Natural killer cell treated with Interleukin-12 subunit alpha and Interleukin-12 subunit beta and Interleukin-15 and Interleukin-18, amount 100 ng/mL, for 72 hours (primary cell): ENCODE measurements at regions not wholly inside any gene's neighbourhood (a gene's known extent, or its start where the extent isn't known, plus 50 kb on each side); places are given as distances from the start of the nearest gene placed in this dataset.
"Not testable (repeated sequence)": the region's sequence is repeated elsewhere in the genome, so short reads cannot be mapped to it uniquely, and the experiment has no call there.

Source experiments
- ATAC-seq, 2 donors: fragments of 150-1000 bp; cut with Tn5 transposase in 1 of 2; sonication (Bioruptor Pico), chemical (Tn5 transposase) in 1 of 2; 2 replicates each; pipeline ENCODE4 v1.10.0; 2021
- DNase-seq: peaks from one replicate; pipeline ENCODE4 v3.0.0; 2022; ENCODE audit warnings: low spot score
- H3K27ac Mint-ChIP-seq, 2 donors: 1 replicate in 1 of 2; 2 replicates in 1 of 2; pipeline ENCODE4 v1.8.0; 2022; ENCODE audit warnings: mixed read lengths in 2 of 2, mild to moderate bottlenecking in 1 of 2, moderate library complexity in 1 of 2
- H3K27me3 Mint-ChIP-seq, 2 donors: 1 replicate in 1 of 2; 2 replicates in 1 of 2; pipeline ENCODE4 v1.8.0; 2022; ENCODE audit warnings: mixed read lengths in 2 of 2
- H3K36me3 Mint-ChIP-seq: one replicate; pipeline ENCODE4 v1.8.0; 2022; ENCODE audit warnings: mixed read lengths
- H3K4me1 Mint-ChIP-seq, 2 donors: 1 replicate in 1 of 2; 2 replicates in 1 of 2; pipeline ENCODE4 v1.8.0; 2022; ENCODE audit warnings: low read depth in 2 of 2, mixed read lengths in 2 of 2, mild to moderate bottlenecking in 1 of 2
- H3K4me3 Mint-ChIP-seq: one replicate; pipeline ENCODE4 v1.8.0; 2022; ENCODE audit warnings: mixed read lengths
- H3K9me3 Mint-ChIP-seq: 2 replicates; pipeline ENCODE4 v1.8.0; 2022; ENCODE audit warnings: mixed read lengths

- Mint-ChIP-seq H3K4me3 (no peak overlapping the region), H3K36me3 (peaks cover 8% of the 10 kb centered on the region), H3K4me1 (no peaks in the 10 kb centered on the region), H3K27me3 (peaks cover 15% of the 10 kb centered on the region in 2 donors), H3K9me3 (peaks cover 3% of the 10 kb centered on the region), H3K27ac (no peak overlapping the region)
- no peak for ATAC-seq
- DNase-seq = no peak
These were observed 68.8 kb upstream of the IYD start for GRCh38 chr6:150299873-150300485.

GRCh38 chr6:150301846-150302519 is 66.8 kb upstream of the IYD start:
- H3K36me3 Mint-ChIP-seq = peaks cover 8% of the 10 kb centered on the region
- H3K4me1 Mint-ChIP-seq = no peaks in the 10 kb centered on the region
- DNase-seq (no peak), ATAC-seq (peak; percentile 67 to 88)
- H3K27me3 Mint-ChIP-seq = peaks cover 22 to 23% of the 10 kb centered on the region in 2 donors
- peaks cover 3% of the 10 kb centered on the region for H3K9me3 Mint-ChIP-seq
- no peak overlapping the region for H3K27ac Mint-ChIP-seq
- no peak overlapping the region for H3K4me3 Mint-ChIP-seq

- Mint-ChIP-seq H3K27me3 (peaks cover 19 to 26% of the 10 kb centered on the region in 2 donors), H3K4me3 (no peak overlapping the region), H3K36me3 (peaks cover 4% of the 10 kb centered on the region), H3K9me3 (peaks cover 1% of the 10 kb centered on the region), H3K27ac (no peak overlapping the region), H3K4me1 (no peaks in the 10 kb centered on the region)
- no peak for DNase-seq
- peak; percentile 61 to 62 for ATAC-seq
These were observed 66.2 kb upstream of the IYD start for GRCh38 chr6:150302520-150303176.

- peaks cover 16 to 25% of the 10 kb centered on the region in 2 donors for H3K27me3 Mint-ChIP-seq
- H3K9me3 Mint-ChIP-seq = no peaks in the 10 kb centered on the region
- no peaks in the 10 kb centered on the region for H3K36me3 Mint-ChIP-seq
- H3K4me1 Mint-ChIP-seq = no peaks in the 10 kb centered on the region
- H3K27ac Mint-ChIP-seq = no peak overlapping the region
- DNase-seq (no peak), ATAC-seq (no peak)
- no peak overlapping the region for H3K4me3 Mint-ChIP-seq
These were observed 65.6 kb upstream of the IYD start for GRCh38 chr6:150303256-150303655.

GRCh38 chr6:150304429-150304828 is 64.4 kb upstream of the IYD start:
- DNase-seq = no peak
- Mint-ChIP-seq H3K27me3 (peaks cover 22 to 29% of the 10 kb centered on the region in 2 donors), H3K36me3 (no peaks in the 10 kb centered on the region), H3K27ac (no peak overlapping the region), H3K9me3 (no peaks in the 10 kb centered on the region), H3K4me1 (peaks cover 3 to 4% of the 10 kb centered on the region in 2 donors), H3K4me3 (no peak overlapping the region)
- no peak for ATAC-seq

GRCh38 chr6:150306290-150306689 is 62.5 kb upstream of the IYD start:
- Mint-ChIP-seq H3K4me3 (no peak overlapping the region), H3K27me3 (peaks cover 15 to 27% of the 10 kb centered on the region in 2 donors), H3K27ac (no peak overlapping the region)

GRCh38 chr6:150307520-150307919 is 61.3 kb upstream of the IYD start:
- Mint-ChIP-seq H3K27me3 (peaks cover 15 to 24% of the 10 kb centered on the region in 2 donors), H3K36me3 (no peaks in the 10 kb centered on the region), H3K4me1 (peaks cover 24 to 25% of the 10 kb centered on the region in 2 donors), H3K9me3 (no peaks in the 10 kb centered on the region), H3K4me3 (no peak overlapping the region), H3K27ac (no peak overlapping the region)
- no peak for ATAC-seq
- DNase-seq = no peak

More at GRCh38 chr6:150306290-150306689, 62.5 kb upstream of the IYD start:
- Mint-ChIP-seq H3K9me3 (no peaks in the 10 kb centered on the region), H3K4me1 (peaks cover 18 to 19% of the 10 kb centered on the region in 2 donors), H3K36me3 (no peaks in the 10 kb centered on the region)
- no peak for ATAC-seq
- DNase-seq = no peak

- Mint-ChIP-seq H3K4me1 (peaks cover 24 to 25% of the 10 kb centered on the region in 2 donors), H3K4me3 (peak overlapping the region; percentile 33), H3K9me3 (no peaks in the 10 kb centered on the region), H3K27ac (no peak overlapping the region), H3K36me3 (no peaks in the 10 kb centered on the region), H3K27me3 (peaks cover 15 to 30% of the 10 kb centered on the region in 2 donors)
- DNase-seq (no peak), ATAC-seq (no peak)
These were observed 59.8 kb upstream of the IYD start for GRCh38 chr6:150308812-150309645.

GRCh38 chr6:150310539-150310938 is 58.3 kb upstream of the IYD start:
- Mint-ChIP-seq H3K27me3 (peaks cover 15 to 25% of the 10 kb centered on the region in 2 donors), H3K4me3 (peak overlapping the region; percentile 50), H3K27ac (no peak overlapping the region), H3K9me3 (no peaks in the 10 kb centered on the region), H3K36me3 (no peaks in the 10 kb centered on the region), H3K4me1 (peaks cover 24 to 25% of the 10 kb centered on the region in 2 donors)
- ATAC-seq = peak in 1 of 2 donors; percentile 67
- DNase-seq = no peak

- H3K4me3 Mint-ChIP-seq = peak overlapping the region; percentile 50
- not testable (repeated sequence) for DNase-seq, H3K36me3 Mint-ChIP-seq, H3K27ac Mint-ChIP-seq, H3K9me3 Mint-ChIP-seq
- peaks cover 24 to 25% of the 10 kb centered on the region in 2 donors for H3K4me1 Mint-ChIP-seq
- H3K27me3 Mint-ChIP-seq = peaks cover 11 to 23% of the 10 kb centered on the region in 2 donors
- ATAC-seq = peak in 1 of 2 donors; percentile 53
These were observed 57.5 kb upstream of the IYD start for GRCh38 chr6:150311149-150311944.

GRCh38 chr6:150312395-150312794 is 56.4 kb upstream of the IYD start:
- DNase-seq (no peak), ATAC-seq (no peak)
- no peaks in the 10 kb centered on the region for H3K36me3 Mint-ChIP-seq
- peaks cover 24 to 25% of the 10 kb centered on the region in 2 donors for H3K4me1 Mint-ChIP-seq
- H3K4me3 Mint-ChIP-seq = no peak overlapping the region
- peaks cover 7 to 19% of the 10 kb centered on the region in 2 donors for H3K27me3 Mint-ChIP-seq
- no peaks in the 10 kb centered on the region for H3K9me3 Mint-ChIP-seq
- no peak overlapping the region for H3K27ac Mint-ChIP-seq

- H3K27ac Mint-ChIP-seq = no peak overlapping the region
- ATAC-seq (no peak), DNase-seq (no peak)
- peaks cover 24 to 25% of the 10 kb centered on the region in 2 donors for H3K4me1 Mint-ChIP-seq
- no peaks in the 10 kb centered on the region for H3K9me3 Mint-ChIP-seq
- H3K4me3 Mint-ChIP-seq = no peak overlapping the region
- H3K27me3 Mint-ChIP-seq = peaks cover 7 to 15% of the 10 kb centered on the region in 2 donors
- H3K36me3 Mint-ChIP-seq = no peaks in the 10 kb centered on the region
These were observed 55.8 kb upstream of the IYD start for GRCh38 chr6:150312844-150313584.
